Trophoblast cell (in vitro differentiated cells and primary cell): ENCODE measurements at regions not wholly inside any gene's neighbourhood (a gene's known extent, or its start where the extent isn't known, plus 50 kb on each side); places are given as distances from the start of the nearest gene placed in this dataset.

Experiments
- DNase-seq, 2 donors: peaks; one replicate each; pipeline ENCODE4 v3.0.0-alpha.2; 2016
- H2AFZ ChIP-seq: 2 replicates; pipeline ENCODE4 v1.6.1; 2013; ENCODE audit warnings: low read length, moderate library complexity, mild to moderate bottlenecking; ENCODE audit not compliant: insufficient read depth, poor library complexity
- H2AK5ac ChIP-seq: 2 replicates; pipeline ENCODE4 v1.6.1; 2013; ENCODE audit warnings: mild to moderate bottlenecking, low read length
- H2BK120ac ChIP-seq: 2 replicates; pipeline ENCODE4 v1.6.1; 2013; ENCODE audit warnings: low read length, mild to moderate bottlenecking, moderate library complexity; ENCODE audit not compliant: insufficient read depth, poor library complexity
- H2BK12ac ChIP-seq: 2 replicates; pipeline ENCODE4 v1.6.1; 2013; ENCODE audit warnings: mild to moderate bottlenecking, low read length, moderate library complexity
- H2BK5ac ChIP-seq: 2 replicates; pipeline ENCODE4 v1.6.1; 2013; ENCODE audit warnings: low read length, low read depth, moderate library complexity, mild to moderate bottlenecking; ENCODE audit not compliant: poor library complexity
- H3K14ac ChIP-seq: 2 replicates; pipeline ENCODE4 v1.6.1; 2013; ENCODE audit warnings: mild to moderate bottlenecking, low read length
- H3K18ac ChIP-seq: 2 replicates; pipeline ENCODE4 v1.6.1; 2013; ENCODE audit warnings: mild to moderate bottlenecking, low read length
- H3K23ac ChIP-seq: 2 replicates; pipeline ENCODE4 v1.6.1; 2013; ENCODE audit warnings: low read length
- H3K27ac ChIP-seq: 2 replicates; pipeline ENCODE4 v1.5.1; 2013; ENCODE audit warnings: low read depth, mild to moderate bottlenecking, inconsistent platforms, low read length, moderate library complexity
- H3K27me3 ChIP-seq: 2 replicates; pipeline ENCODE4 v1.6.1; 2013; ENCODE audit warnings: inconsistent platforms, mild to moderate bottlenecking, low read length, moderate library complexity; ENCODE audit not compliant: insufficient read depth
- H3K36me3 ChIP-seq, 2 experiments: 1 replicate in 1 of 2; 2 replicates in 1 of 2; pipeline ENCODE4 v1.6.1; 2013; ENCODE audit warnings: low read length in 2 of 2, mild to moderate bottlenecking in 2 of 2, moderate library complexity in 1 of 2; ENCODE audit not compliant: insufficient read depth in 2 of 2, control insufficient read depth in 1 of 2
- H3K4ac ChIP-seq: 2 replicates; pipeline ENCODE4 v1.6.1; 2013; ENCODE audit warnings: low read depth, mild to moderate bottlenecking, low read length, moderate library complexity
- H3K4me1 ChIP-seq, 2 experiments: 1 replicate in 1 of 2; 2 replicates in 1 of 2; pipeline ENCODE4 v1.6.1; 2013; ENCODE audit warnings: low read length in 2 of 2, mild to moderate bottlenecking in 2 of 2, moderate library complexity in 1 of 2; ENCODE audit not compliant: insufficient read depth in 2 of 2, control insufficient read depth in 1 of 2
- H3K4me2 ChIP-seq: 2 replicates; pipeline ENCODE4 v1.6.1; 2013; ENCODE audit warnings: inconsistent platforms, mild to moderate bottlenecking, low read length, moderate library complexity
- H3K4me3 ChIP-seq: 2 replicates; pipeline ENCODE4 v1.5.1; 2013; ENCODE audit warnings: mild to moderate bottlenecking, low read depth, low read length, inconsistent platforms
- H3K79me1 ChIP-seq: one replicate; pipeline ENCODE4 v1.6.1; 2013; ENCODE audit warnings: low read length
- H3K79me2 ChIP-seq: 2 replicates; pipeline ENCODE4 v1.6.1; 2013; ENCODE audit warnings: low read length, mild to moderate bottlenecking; ENCODE audit not compliant: control insufficient read depth, insufficient read depth, poor library complexity
- H3K9ac ChIP-seq: 2 replicates; pipeline ENCODE4 v1.6.1; 2013; ENCODE audit warnings: mild to moderate bottlenecking, low read length
- H3K9me3 ChIP-seq: 2 replicates; pipeline ENCODE4 v1.6.1; 2013; ENCODE audit warnings: low read depth, mild to moderate bottlenecking, control low read depth, inconsistent platforms, low read length; ENCODE audit not compliant: insufficient read depth
- H4K12ac ChIP-seq: 2 replicates; pipeline ENCODE4 v1.6.1; 2013; ENCODE audit warnings: low read depth, mild to moderate bottlenecking, low read length, moderate library complexity
- H4K8ac ChIP-seq: 2 replicates; pipeline ENCODE4 v1.6.1; 2013; ENCODE audit warnings: low read depth, mild to moderate bottlenecking, low read length, moderate library complexity
- H4K91ac ChIP-seq: one replicate; pipeline ENCODE4 v1.6.1; 2013; ENCODE audit warnings: low read depth, mild to moderate bottlenecking, low read length, moderate library complexity
- WGBS: extraction: QIAGEN DNeasy Blood & Tissue Kit; methylation state at CpG from one replicate; pipeline ENCODE4 v1.1.7; 2013; ENCODE audit warnings: missing lambda C conversion rate; ENCODE audit not compliant: insufficient read length, insufficient coverage; ENCODE audit errors: extremely low coverage; 5-methylcytosine and 5-hydroxymethylcytosine counted together

DNA sequence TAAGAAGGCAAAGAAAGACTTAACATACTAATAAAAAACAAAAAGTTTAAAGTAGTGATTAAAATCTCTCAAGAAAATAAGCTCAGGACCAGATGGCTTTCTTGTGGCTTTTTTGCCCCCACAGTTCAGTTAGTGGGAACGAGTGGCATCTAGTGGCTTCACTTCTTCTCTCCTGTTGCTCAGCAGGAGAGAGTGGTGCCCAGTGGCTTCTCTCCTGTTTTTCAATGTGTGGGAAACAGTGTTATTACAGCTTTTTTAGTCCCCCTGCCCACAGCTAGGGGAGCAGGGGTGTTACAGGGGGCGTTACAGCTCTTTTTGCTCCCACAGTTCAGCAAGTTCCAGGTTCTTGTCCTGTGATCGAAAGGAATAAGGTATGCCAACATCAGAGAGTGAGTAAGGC, 135.2 kb downstream of the RERGL start:
- no peak overlapping the region for H2BK5ac ChIP-seq
- H3K36me3 ChIP-seq = no peaks in the 10 kb centered on the region
- H2BK120ac ChIP-seq = no peak overlapping the region
- no peak overlapping the region for H4K91ac ChIP-seq
- no peaks in the 10 kb centered on the region for H3K79me2 ChIP-seq
- H3K9ac ChIP-seq = no peak overlapping the region
- H2AK5ac ChIP-seq = no peak overlapping the region
- DNase-seq = no peak
- no peak overlapping the region for H3K23ac ChIP-seq
- no peaks in the 10 kb centered on the region for H3K27me3 ChIP-seq
- H3K4me1 ChIP-seq = no peaks in the 10 kb centered on the region
- no peak overlapping the region for H3K4ac ChIP-seq
- no peak overlapping the region for H3K14ac ChIP-seq
- H3K79me1 ChIP-seq = no peaks in the 10 kb centered on the region
- H2AFZ ChIP-seq = no peak overlapping the region
- no peaks in the 10 kb centered on the region for H3K9me3 ChIP-seq
- H3K18ac ChIP-seq = no peak overlapping the region
- WGBS = no CpG with 5 or more reads among the region's 3 CpGs
- no peak overlapping the region for H3K4me3 ChIP-seq
- no peak overlapping the region for H2BK12ac ChIP-seq
- no peak overlapping the region for H3K27ac ChIP-seq
- H3K4me2 ChIP-seq = no peak overlapping the region
- H4K8ac ChIP-seq = no peak overlapping the region
- no peak overlapping the region for H4K12ac ChIP-seq

GRCh38 chr12:17950898-17951297, 139.1 kb downstream of the RERGL start:
- Histone ChIP-seq H3K14ac (no peak overlapping the region), H4K12ac (no peak overlapping the region), H3K4ac (no peak overlapping the region), H3K4me1 (no peaks in the 10 kb centered on the region), H3K36me3 (no peaks in the 10 kb centered on the region), H3K23ac (no peak overlapping the region), H3K4me3 (no peak overlapping the region), H2AK5ac (no peak overlapping the region), H3K18ac (no peak overlapping the region), H2BK5ac (no peak overlapping the region), H3K27ac (no peak overlapping the region), H3K9ac (no peak overlapping the region), H2BK12ac (no peak overlapping the region), H2BK120ac (no peak overlapping the region), H4K8ac (no peak overlapping the region), H3K4me2 (no peak overlapping the region), H3K27me3 (no peaks in the 10 kb centered on the region), H2AFZ (no peak overlapping the region), H3K79me2 (no peaks in the 10 kb centered on the region), H3K79me1 (no peaks in the 10 kb centered on the region), H4K91ac (no peak overlapping the region), H3K9me3 (no peaks in the 10 kb centered on the region)
- WGBS = no CpG with 5 or more reads among the region's 2 CpGs
- no peak for DNase-seq

GRCh38 chr12:17949558-17950141, 140.3 kb downstream of the RERGL start:
- H3K36me3 ChIP-seq = no peaks in the 10 kb centered on the region

DNA sequence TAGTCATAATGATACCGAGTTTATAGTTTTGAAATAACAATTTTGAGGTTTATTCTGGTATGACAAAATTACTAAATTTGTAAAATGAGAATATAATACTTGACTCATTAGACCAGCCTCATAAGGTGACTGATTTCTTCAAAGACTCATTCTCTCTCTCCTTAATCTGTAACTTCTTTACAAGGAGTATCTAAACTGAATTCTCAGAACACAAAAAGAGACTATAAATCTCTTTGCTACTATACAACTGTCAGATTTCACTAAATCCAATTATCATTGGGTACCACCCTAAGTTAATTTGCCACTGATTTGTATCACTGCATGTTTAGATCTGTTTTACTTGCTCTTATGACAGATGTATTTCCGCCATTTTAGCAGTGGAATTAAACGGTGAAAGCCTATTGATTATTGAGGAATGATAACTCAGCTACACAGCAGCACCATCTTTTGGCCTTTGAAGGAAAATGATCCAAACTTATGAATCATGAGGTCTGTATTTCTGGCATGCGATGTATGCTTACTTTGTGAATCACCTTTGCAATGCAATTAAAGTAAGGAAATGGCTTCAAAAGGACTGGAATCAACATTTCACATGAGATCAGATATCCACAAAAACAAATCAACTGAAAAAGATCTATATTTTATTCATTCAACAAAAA, 161.2 kb downstream of the RERGL start:
- no peak overlapping the region for H4K12ac ChIP-seq
- H4K8ac ChIP-seq = no peak overlapping the region
- no peaks in the 10 kb centered on the region for H3K27me3 ChIP-seq
- H3K9ac ChIP-seq = no peak overlapping the region
- H2BK120ac ChIP-seq = no peak overlapping the region
- H3K18ac ChIP-seq = no peak overlapping the region
- no peaks in the 10 kb centered on the region for H3K4me1 ChIP-seq
- H2BK5ac ChIP-seq = no peak overlapping the region
- no peak overlapping the region for H3K23ac ChIP-seq
- H3K4ac ChIP-seq = no peak overlapping the region
- WGBS = no CpG with 5 or more reads among the region's 4 CpGs
- no peak overlapping the region for H3K14ac ChIP-seq
- peak; percentile 15 to 67 for DNase-seq
- H3K4me2 ChIP-seq = no peak overlapping the region
- H3K36me3 ChIP-seq = no peaks in the 10 kb centered on the region
- H3K9me3 ChIP-seq = no peaks in the 10 kb centered on the region
- no peak overlapping the region for H2AK5ac ChIP-seq
- H3K79me1 ChIP-seq = no peaks in the 10 kb centered on the region
- no peak overlapping the region for H4K91ac ChIP-seq
- H2AFZ ChIP-seq = no peak overlapping the region
- H2BK12ac ChIP-seq = no peak overlapping the region
- no peak overlapping the region for H3K4me3 ChIP-seq
- H3K27ac ChIP-seq = no peak overlapping the region
- no peaks in the 10 kb centered on the region for H3K79me2 ChIP-seq

More at GRCh38 chr12:17949558-17950141, 140.3 kb downstream of the RERGL start:
- H3K14ac ChIP-seq = no peak overlapping the region
- no peaks in the 10 kb centered on the region for H3K27me3 ChIP-seq
- no peak overlapping the region for H3K27ac ChIP-seq
- H3K4me3 ChIP-seq = no peak overlapping the region
- H2AFZ ChIP-seq = no peak overlapping the region
- H2BK120ac ChIP-seq = no peak overlapping the region
- H2AK5ac ChIP-seq = no peak overlapping the region
- H3K4me1 ChIP-seq = no peaks in the 10 kb centered on the region
- H4K8ac ChIP-seq = no peak overlapping the region
- DNase-seq = no peak
- H3K79me1 ChIP-seq = no peaks in the 10 kb centered on the region
- no peak overlapping the region for H3K4me2 ChIP-seq
- H2BK5ac ChIP-seq = no peak overlapping the region
- H3K23ac ChIP-seq = no peak overlapping the region
- no peak overlapping the region for H4K12ac ChIP-seq
- H3K18ac ChIP-seq = no peak overlapping the region
- H4K91ac ChIP-seq = no peak overlapping the region
- H3K4ac ChIP-seq = no peak overlapping the region
- no peaks in the 10 kb centered on the region for H3K9me3 ChIP-seq
- H2BK12ac ChIP-seq = no peak overlapping the region
- no peaks in the 10 kb centered on the region for H3K79me2 ChIP-seq
- H3K9ac ChIP-seq = no peak overlapping the region
- no CpG with 5 or more reads among the region's 2 CpGs for WGBS
